SU-DHL-6 (cell line): ENCODE measurements at regions not wholly inside any gene's neighbourhood (a gene's known extent, or its start where the extent isn't known, plus 50 kb on each side); places are given as distances from the start of the nearest gene placed in this dataset.

ENCODE experiments used
- CTCF ChIP-seq: fragments of 200-600 bp; sonication (generic); IDR thresholded peaks from one replicate; pipeline ENCODE4 v1.5.1; 2017; ENCODE audit warnings: antibody characterized with exemption, mild to moderate bottlenecking, low read length, moderate library complexity; ENCODE audit not compliant: insufficient read depth, poor library complexity, severe bottlenecking
- EZH2phosphoT487 ChIP-seq: fragments of 200-600 bp; sonication (generic), shearing (Covaris generic); conservative IDR thresholded peaks from 2 replicates; pipeline ENCODE4 v1.6.1; 2018; ENCODE audit warnings: mild to moderate bottlenecking, antibody characterized with exemption, low read length, moderate library complexity, mixed read lengths

GRCh38 chr14:22502551-22502950 lies 86.5 kb downstream of the DAD1 start:
- no peak for TF ChIP-seq CTCF
- TF ChIP-seq EZH2phosphoT487: no peak
